ENCODE measurements at regions not wholly inside any gene's neighbourhood (a gene's known extent, or its start where the extent isn't known, plus 50 kb on each side); places are given as distances from the start of the nearest gene placed in this dataset.

DNA sequence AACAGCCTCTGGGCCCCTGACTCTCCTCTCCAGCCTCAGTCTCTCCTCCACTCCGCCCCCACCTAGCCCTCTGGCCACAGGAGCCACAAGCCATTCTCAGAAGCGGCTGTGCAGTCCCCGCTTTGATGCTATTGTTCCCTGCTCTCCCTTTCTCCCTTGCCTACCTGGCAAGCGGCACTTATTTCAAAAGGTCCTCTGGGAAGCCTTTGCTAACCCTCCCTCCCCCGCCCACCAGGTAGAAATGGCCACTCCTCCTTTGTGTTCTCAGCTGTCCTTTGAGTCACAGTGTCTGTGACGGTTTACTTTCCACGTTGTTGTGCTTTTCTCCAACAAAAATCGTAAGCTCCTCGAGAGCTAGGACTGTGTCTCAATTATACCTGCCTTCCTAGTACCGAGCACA, 338.4 kb upstream of the PROX1 start:
- H3K4me1 ChIP-seq (ENCODE audit: control insufficient read depth, insufficient read depth, low read length), result no peaks in the 10 kb centered on the region
- no peak overlapping the region for H3K18ac ChIP-seq (ENCODE audit: low read depth, low read length)
- ATAC-seq (ENCODE audit: low read depth) (no peak), DNase-seq (no peak)
- no peak overlapping the region for H2AK5ac ChIP-seq (ENCODE audit: low read depth, low read length)
- no peak overlapping the region for H3K27ac ChIP-seq (ENCODE audit: insufficient read depth, low read length)
- TF ChIP-seq RFX5 (IDR thresholded peaks at IDR 0.05; ENCODE audit: low read depth, low read length) (no peak), POLR2A (IDR thresholded peaks at IDR 0.05; ENCODE audit: low read depth, low read length) (no peak), MXI1 (IDR thresholded peaks at IDR 0.05; ENCODE audit: borderline replicate concordance, low read depth, low read length) (no peak), RCOR1 (IDR thresholded peaks at IDR 0.05; ENCODE audit: insufficient replicate concordance, low read length) (no peak)
- no peaks in the 10 kb centered on the region for H3K36me3 ChIP-seq (ENCODE audit: control insufficient read depth, insufficient read depth, low read length)
- intact Hi-C loops (cut with micrococcal nuclease), result loop anchor here (10.0 kb wide), 1 partner anchor 145 kb away; no protein-coding TSS in a partner anchor
- no peak overlapping the region for H4K91ac ChIP-seq (ENCODE audit: insufficient read depth, low read depth, low read length)
- H3K4me3 ChIP-seq (ENCODE audit: insufficient read depth, low read depth, low read length), result no peak overlapping the region
- no peak overlapping the region for H2BK5ac ChIP-seq (ENCODE audit: low read depth, low read length, poor library complexity, severe bottlenecking)
- H2AK9ac ChIP-seq (replicated peaks; ENCODE audit: low read depth, low read length, poor library complexity), result no peak overlapping the region
- H3K56ac ChIP-seq (ENCODE audit: extremely low read depth, insufficient read depth, low read length), result no peak overlapping the region
- H3K27me3 ChIP-seq (ENCODE audit: control insufficient read depth, insufficient read depth, low read length), result no peaks in the 10 kb centered on the region
- H2BK20ac ChIP-seq (ENCODE audit: low read depth, low read length), result no peak overlapping the region
- ChIA-PET CTCF (no interaction called here), POLR2A (ENCODE audit: unreplicated experiment) (no interaction called here)
- H3K4me2 ChIP-seq (ENCODE audit: low read depth, low read length), result no peak overlapping the region
- no peak overlapping the region for H3K9ac ChIP-seq (ENCODE audit: low read depth, low read length)
- no peak overlapping the region for H2AFZ ChIP-seq (replicated peaks; ENCODE audit: low read length, poor library complexity)
- H4K8ac ChIP-seq (ENCODE audit: low read depth in 2 of 2, low read length in 2 of 2), result no peak overlapping the region
- H4K5ac ChIP-seq (ENCODE audit: low read depth, low read length), result no peak overlapping the region
- WGBS, 2 experiments (ENCODE audit: extremely low coverage in 2 of 2, insufficient read length in 1 of 2), result 0% methylated on average over 1 of the region's 10 CpGs; no CpG with 5 or more reads in 1 of the 2 experiments
- H3K9me1 ChIP-seq (ENCODE audit: insufficient read depth, low read length), result no peaks in the 10 kb centered on the region
- no peak overlapping the region for H2BK120ac ChIP-seq (ENCODE audit: low read depth, low read length)
- H4K20me1 ChIP-seq (ENCODE audit: insufficient read depth, low read length), result no peaks in the 10 kb centered on the region
- BruUV-seq (replicated peaks), result no TSS peak
- dilution Hi-C loops (cut with HindIII; ENCODE audit: low sequenced_read_pairs, unreplicated experiment), result no loop called here
- H3K79me1 ChIP-seq (ENCODE audit: low read depth in 1 of 2, low read length in 2 of 2), result no peaks in the 10 kb centered on the region
- no peak overlapping the region for H2BK15ac ChIP-seq (ENCODE audit: low read depth, low read length)
- H3K23ac ChIP-seq (ENCODE audit: low read depth, low read length), result no peak overlapping the region
- H3K14ac ChIP-seq (replicated peaks; ENCODE audit: low read depth, low read length), result no peak overlapping the region
- H3K9me3 ChIP-seq (ENCODE audit: control insufficient read depth, insufficient read depth, low read length), result peaks cover 10% of the 10 kb centered on the region
- H3K4ac ChIP-seq (ENCODE audit: low read depth, low read length), result no peak overlapping the region
- in situ Hi-C loops (cut with MboI; ENCODE audit: low sequenced_read_pairs), result no loop called here

Data from IMR-90 (cell line).